Muscle layer of colon (tissue), 2 donors: ENCODE measurements at regions not wholly inside any gene's neighbourhood (a gene's known extent, or its start where the extent isn't known, plus 50 kb on each side); places are given as distances from the start of the nearest gene placed in this dataset.
"Not testable (repeated sequence)": the region's sequence is repeated elsewhere in the genome, so short reads cannot be mapped to it uniquely, and the experiment has no call there.

ENCODE experiments used
- H3K27ac ChIP-seq: one replicate; pipeline ENCODE4 v1.7.0; 2013; ENCODE audit warnings: low read depth, mild to moderate bottlenecking, low read length, moderate library complexity
- H3K27me3 ChIP-seq, 2 donors: one replicate each; pipeline ENCODE4 v1.7.0; 2013; ENCODE audit warnings: low read length in 2 of 2, mild to moderate bottlenecking in 2 of 2; ENCODE audit not compliant: insufficient read depth in 2 of 2, control insufficient read depth in 1 of 2
- H3K36me3 ChIP-seq: one replicate; pipeline ENCODE4 v1.7.0; 2013; ENCODE audit warnings: mild to moderate bottlenecking, low read length; ENCODE audit not compliant: insufficient read depth
- H3K4me1 ChIP-seq: one replicate; pipeline ENCODE4 v1.7.0; 2013; ENCODE audit warnings: mild to moderate bottlenecking, low read length; ENCODE audit not compliant: insufficient read depth
- H3K4me3 ChIP-seq, 2 donors: one replicate each; pipeline ENCODE4 v1.7.0; 2013; ENCODE audit warnings: low read length in 2 of 2, low read depth in 1 of 2, mild to moderate bottlenecking in 1 of 2, moderate library complexity in 1 of 2
- H3K9ac ChIP-seq: one replicate; pipeline ENCODE4 v1.7.0; 2013; ENCODE audit warnings: low read length
- H3K9me3 ChIP-seq: one replicate; pipeline ENCODE4 v1.7.0; 2013; ENCODE audit warnings: mild to moderate bottlenecking, low read length
- donor health status: abdominal sarcoma.
- donor health status: Adenocarcinoma of cecum.

DNA sequence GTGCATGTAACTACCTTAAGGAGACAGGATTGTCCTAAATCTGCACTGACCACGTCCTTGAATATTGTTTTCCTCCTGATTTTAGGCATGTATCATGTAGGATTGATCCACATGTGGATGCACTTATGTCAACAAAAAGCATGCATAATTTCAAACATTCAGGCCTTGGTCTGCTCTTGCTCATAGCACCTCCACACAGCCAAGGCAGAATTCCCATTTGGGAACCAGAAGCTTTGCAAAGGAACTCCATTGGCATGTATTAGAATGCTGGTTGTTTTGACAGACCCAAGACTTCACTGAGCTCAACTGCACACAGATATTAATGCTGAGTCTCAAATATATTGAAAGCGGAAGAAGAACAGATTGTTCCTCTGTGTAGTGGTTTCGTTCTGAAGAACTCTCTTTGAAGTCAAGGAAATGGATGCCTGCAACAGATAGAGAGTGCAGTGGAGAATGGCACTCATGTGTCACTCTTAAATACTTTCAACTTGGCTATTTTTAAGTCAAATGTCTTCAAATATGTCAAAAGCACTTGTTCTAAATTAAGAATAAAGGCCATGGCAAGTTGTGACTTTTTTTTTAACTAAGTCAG lies 387.6 kb downstream of the LTN1 start:
- Histone ChIP-seq H3K36me3 (no peaks in the 10 kb centered on the region), H3K27ac (no peak overlapping the region), H3K9me3 (no peaks in the 10 kb centered on the region), H3K27me3 (no peaks in the 10 kb centered on the region), H3K4me1 (no peaks in the 10 kb centered on the region), H3K9ac (no peak overlapping the region), H3K4me3 (no peak overlapping the region)

DNA sequence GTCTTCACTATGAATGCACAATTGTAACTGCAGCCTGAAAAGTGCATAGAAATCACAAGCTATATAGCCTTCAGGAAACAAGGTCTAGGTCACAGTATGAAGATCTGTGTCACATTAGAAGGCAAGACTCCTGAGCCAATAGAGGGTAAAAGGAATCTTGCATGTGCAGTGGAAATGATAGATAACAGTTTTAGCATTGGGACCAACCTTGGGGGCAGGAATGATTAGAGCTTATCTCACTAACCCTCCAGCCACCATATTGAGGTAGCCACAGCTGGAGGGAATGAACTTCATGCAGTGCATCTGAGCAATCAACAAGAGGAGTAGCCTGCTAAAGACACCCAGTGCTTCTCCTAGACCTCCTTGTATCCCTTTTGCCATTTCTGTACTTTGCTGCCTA lies 390.1 kb downstream of the LTN1 start:
- no peak overlapping the region for H3K9ac ChIP-seq
- H3K27me3 ChIP-seq: no peaks in the 10 kb centered on the region
- no peak overlapping the region for H3K4me3 ChIP-seq
- no peaks in the 10 kb centered on the region for H3K36me3 ChIP-seq
- no peak overlapping the region for H3K27ac ChIP-seq
- no peaks in the 10 kb centered on the region for H3K9me3 ChIP-seq
- H3K4me1 ChIP-seq: no peaks in the 10 kb centered on the region

DNA sequence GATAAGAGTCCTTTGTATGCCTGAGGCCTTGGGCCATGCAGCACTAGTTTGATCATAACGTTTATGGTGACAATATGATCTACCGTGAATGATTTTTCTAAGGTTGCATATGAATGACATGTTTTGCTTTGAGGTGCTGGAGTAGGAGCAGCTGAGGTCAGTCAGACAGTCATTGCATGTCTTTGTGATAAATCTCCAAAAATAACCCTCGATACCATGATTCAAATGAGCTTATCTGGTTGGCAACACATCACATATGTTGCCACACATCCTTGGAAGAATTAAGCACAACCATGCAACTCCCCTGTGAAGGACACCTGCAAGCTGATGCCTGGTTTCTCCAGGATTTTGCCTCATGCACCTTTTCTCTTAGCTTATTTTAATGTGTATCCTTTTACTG lies 394.5 kb downstream of the LTN1 start:
- Histone ChIP-seq H3K36me3 (no peaks in the 10 kb centered on the region), H3K4me1 (no peaks in the 10 kb centered on the region), H3K9me3 (no peaks in the 10 kb centered on the region), H3K4me3 (no peak overlapping the region), H3K9ac (no peak overlapping the region), H3K27me3 (no peaks in the 10 kb centered on the region), H3K27ac (no peak overlapping the region)

DNA sequence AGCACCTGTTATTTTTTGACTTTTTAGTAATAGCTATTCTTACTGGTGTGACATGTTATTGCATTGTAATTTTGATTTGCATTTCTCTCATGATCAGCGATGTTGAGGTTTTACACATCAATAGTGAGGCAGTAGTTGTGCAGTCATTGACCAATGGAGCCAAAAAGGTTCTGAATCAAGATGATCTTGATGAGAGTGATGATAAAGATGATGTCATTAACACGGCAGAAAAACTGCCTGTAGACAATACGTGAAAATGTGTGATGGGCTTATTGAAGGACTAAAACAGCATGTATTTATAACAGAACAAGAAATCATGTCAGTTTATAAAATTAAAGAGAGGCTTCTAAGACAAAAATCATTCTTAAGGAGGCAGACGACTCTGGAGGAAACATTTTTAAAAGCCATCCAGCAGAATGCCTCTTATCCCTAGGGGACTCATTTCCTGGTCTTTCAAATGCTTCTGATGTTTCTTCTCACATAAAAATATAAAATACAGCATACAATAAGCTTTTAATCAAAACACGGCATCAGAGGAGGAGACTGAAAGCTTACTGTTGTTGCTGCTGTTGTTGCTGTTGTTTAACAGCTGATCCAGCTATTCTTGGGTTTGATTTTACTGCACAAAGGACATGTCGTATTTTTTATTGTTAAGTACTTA lies 400.3 kb downstream of the LTN1 start:
- H3K36me3 ChIP-seq: no peaks in the 10 kb centered on the region
- H3K27ac ChIP-seq: no peak overlapping the region
- H3K4me3 ChIP-seq: no peak overlapping the region
- no peak overlapping the region for H3K9ac ChIP-seq
- H3K4me1 ChIP-seq: no peaks in the 10 kb centered on the region
- H3K9me3 ChIP-seq: no peaks in the 10 kb centered on the region
- no peaks in the 10 kb centered on the region for H3K27me3 ChIP-seq

DNA sequence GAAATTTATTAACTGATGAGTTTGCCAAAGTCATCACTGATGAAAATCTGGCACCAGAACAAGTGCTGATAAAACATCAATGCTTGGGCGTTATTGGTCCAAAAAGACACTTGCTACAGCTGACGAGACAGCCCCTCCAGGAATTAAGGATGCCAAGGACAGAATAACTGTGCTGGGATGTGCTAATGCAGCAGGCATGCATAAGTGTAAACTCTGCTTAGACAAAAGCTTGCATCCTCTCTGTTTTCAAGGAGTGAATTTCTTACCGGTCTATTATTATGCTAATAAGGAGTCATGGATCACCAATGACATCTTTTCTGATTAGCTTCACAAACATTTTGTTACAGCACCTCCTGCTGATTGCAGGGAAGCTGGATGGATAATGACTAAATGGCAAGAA lies 402.0 kb downstream of the LTN1 start:
- Histone ChIP-seq H3K36me3 (no peaks in the 10 kb centered on the region), H3K4me1 (no peaks in the 10 kb centered on the region), H3K27me3 (no peaks in the 10 kb centered on the region), H3K4me3 (no peak overlapping the region), H3K9ac (no peak overlapping the region), H3K27ac (no peak overlapping the region), H3K9me3 (no peaks in the 10 kb centered on the region)

DNA sequence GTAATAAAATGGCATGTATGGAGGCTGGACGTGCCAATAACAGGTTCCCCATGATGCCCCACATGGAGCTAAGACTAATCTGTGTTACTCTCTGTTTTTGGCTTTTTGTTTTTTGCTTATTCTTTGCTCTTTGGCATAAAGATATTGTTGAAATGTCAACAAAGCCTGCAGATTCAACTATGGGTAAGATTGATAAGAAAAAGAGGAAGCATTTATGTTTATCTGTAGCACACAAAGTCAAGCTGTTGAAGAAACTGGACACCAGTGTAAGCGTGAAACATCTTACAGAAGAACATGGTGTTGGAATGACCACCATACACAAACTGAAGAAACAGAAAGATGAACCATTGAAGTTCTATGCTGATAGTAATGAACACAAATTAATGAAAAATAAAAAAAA lies 402.7 kb downstream of the LTN1 start:
- Histone ChIP-seq H3K4me1 (no peaks in the 10 kb centered on the region), H3K9ac (no peak overlapping the region), H3K27ac (no peak overlapping the region), H3K36me3 (no peaks in the 10 kb centered on the region), H3K4me3 (no peak overlapping the region), H3K27me3 (no peaks in the 10 kb centered on the region), H3K9me3 (no peaks in the 10 kb centered on the region)

DNA sequence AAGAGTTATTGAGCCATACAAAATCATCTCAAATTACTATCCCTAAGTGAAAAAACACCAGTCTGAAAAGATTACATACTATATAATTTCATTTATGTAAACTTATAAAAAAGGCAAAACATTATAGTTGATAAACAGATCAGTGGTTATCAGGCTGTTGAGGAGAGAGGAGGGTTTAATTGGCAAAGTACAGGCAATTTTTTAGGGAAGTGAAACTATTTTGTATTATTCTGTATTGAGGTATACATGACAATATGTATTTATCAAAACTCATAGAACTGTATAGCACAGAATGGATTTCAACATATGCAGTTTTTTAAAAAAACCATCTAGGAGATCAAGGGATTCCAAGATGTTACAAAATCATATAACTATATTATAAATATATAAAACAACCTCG lies 403.7 kb downstream of the LTN1 start:
- H3K4me3 ChIP-seq: no peak overlapping the region
- H3K4me1 ChIP-seq: no peaks in the 10 kb centered on the region
- H3K36me3 ChIP-seq: no peaks in the 10 kb centered on the region

DNA sequence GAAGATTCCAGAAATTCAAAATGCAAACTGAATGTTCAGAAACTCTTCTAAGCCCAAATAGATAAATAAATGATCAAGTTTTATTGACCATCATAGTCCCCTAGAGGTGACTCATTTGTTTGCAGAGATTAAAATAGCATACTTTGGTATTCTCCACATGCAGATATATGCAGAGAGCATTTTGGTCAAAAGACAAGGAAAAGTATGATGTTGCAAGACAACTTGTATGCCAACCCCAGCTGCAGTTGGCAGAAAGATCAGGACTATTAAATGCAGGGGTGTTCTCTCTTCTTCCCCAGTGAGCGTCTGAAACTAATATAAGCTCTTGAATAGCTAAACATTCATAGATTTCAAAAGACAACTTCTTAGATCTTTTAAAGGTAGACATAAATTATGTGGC lies 404.9 kb downstream of the LTN1 start:
- no peaks in the 10 kb centered on the region for H3K4me1 ChIP-seq
- no peak overlapping the region for H3K4me3 ChIP-seq
- H3K27ac ChIP-seq: no peak overlapping the region
- no peaks in the 10 kb centered on the region for H3K9me3 ChIP-seq
- H3K36me3 ChIP-seq: no peaks in the 10 kb centered on the region
- no peak overlapping the region for H3K9ac ChIP-seq
- no peaks in the 10 kb centered on the region for H3K27me3 ChIP-seq

More for the DNA sequence above, 403.7 kb downstream of the LTN1 start:
- Histone ChIP-seq H3K27ac (no peak overlapping the region), H3K9ac (no peak overlapping the region), H3K9me3 (no peaks in the 10 kb centered on the region), H3K27me3 (no peaks in the 10 kb centered on the region)

DNA sequence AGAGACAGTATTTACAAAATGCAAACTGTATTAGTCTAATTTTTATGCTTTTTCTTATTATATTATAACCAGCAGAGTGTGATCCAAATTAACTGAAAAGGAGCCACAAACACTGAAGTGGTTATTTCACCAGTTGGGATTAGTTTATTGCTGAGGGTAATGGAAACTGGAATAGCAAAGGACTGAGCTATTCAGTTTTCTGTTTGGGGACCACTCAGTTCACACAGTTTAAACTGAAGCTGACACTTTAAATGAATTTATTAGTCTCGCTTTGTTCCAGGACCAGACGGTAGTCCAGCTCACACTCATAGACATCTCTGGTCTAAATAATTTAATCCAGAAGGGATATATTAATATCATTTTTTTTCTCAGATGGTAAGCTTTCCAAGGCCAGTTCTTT lies 410.7 kb downstream of the LTN1 start:
- no peaks in the 10 kb centered on the region for H3K4me1 ChIP-seq
- no peak overlapping the region for H3K27ac ChIP-seq
- H3K9ac ChIP-seq: no peak overlapping the region
- H3K9me3 ChIP-seq: no peaks in the 10 kb centered on the region
- no peaks in the 10 kb centered on the region for H3K36me3 ChIP-seq
- H3K27me3 ChIP-seq: no peaks in the 10 kb centered on the region
- no peak overlapping the region for H3K4me3 ChIP-seq

DNA sequence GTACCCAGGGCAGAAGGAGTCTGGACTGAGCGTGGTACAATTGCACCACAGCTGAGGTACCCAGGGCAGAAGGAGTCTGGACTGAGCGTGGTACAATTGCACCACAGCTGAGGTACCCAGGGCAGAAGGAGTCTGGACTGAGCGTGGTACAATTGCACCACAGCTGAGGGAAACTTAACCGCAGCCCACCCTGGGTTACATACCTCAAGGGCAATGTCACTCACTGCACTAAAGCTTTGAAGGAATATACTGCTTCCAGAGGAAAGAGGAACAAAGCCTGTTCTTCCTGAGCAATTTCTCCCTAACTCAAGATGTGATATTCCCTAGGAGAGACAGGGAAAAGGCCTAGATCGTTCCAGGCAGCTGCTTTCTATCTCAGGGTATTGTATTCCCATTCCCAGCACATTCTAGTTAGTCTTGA lies 411.4 kb downstream of the LTN1 start:
- not testable (repeated sequence) for H3K4me3 ChIP-seq, H3K9ac ChIP-seq, H3K4me1 ChIP-seq, H3K27ac ChIP-seq, H3K9me3 ChIP-seq, H3K36me3 ChIP-seq, H3K27me3 ChIP-seq

DNA sequence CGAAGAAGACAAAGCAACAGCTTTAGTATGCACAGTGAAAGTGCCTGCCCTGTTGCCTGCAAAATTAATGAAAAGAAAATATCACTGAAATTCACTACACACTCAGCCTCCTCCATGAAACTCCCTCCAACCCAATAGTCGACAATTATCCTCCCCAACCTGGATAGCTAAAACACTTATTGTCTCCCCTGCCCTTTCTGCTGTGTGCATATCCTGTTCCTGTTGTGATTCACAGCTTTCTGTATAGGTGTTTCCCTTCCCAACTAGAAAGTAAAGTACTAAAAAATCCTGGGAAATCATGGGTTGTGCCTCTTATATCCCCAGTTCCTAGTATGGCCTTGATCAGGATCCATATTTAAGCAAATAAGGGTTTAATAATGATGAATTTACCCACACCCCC lies 412.1 kb downstream of the LTN1 start:
- H3K9me3 ChIP-seq: no peaks in the 10 kb centered on the region
- H3K4me1 ChIP-seq: no peaks in the 10 kb centered on the region
- no peaks in the 10 kb centered on the region for H3K36me3 ChIP-seq
- H3K27ac ChIP-seq: no peak overlapping the region
- no peak overlapping the region for H3K9ac ChIP-seq
- H3K27me3 ChIP-seq: no peaks in the 10 kb centered on the region
- no peak overlapping the region for H3K4me3 ChIP-seq

DNA sequence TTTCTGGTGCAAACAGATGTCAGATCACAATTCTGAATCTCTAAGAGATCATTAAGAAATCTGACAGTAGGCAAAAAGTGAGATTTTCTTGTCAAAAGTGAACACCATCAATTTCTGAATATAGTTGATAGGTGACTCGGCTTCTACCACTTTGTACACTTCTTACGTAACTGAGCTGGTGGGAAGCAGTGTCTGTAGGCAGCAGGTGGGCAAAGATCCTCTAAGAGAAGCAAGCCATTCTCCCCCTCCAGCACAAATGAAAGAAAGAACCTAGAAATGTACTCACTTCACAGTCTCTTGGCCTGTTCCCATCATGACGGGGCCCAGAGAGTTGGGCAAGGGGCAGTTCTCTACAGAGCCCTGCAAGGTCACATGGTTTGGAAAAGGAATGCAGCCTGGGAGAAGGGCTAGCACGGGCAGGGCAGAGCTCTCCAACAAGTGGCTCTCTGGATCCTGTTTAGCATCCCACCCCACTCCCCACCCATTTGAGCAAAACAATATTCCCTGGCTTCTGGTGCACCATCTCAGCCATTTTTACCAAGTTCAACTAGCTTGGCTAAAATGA lies 412.6 kb downstream of the LTN1 start:
- H3K27me3 ChIP-seq: no peaks in the 10 kb centered on the region
- no peak overlapping the region for H3K4me3 ChIP-seq
- no peaks in the 10 kb centered on the region for H3K4me1 ChIP-seq
- H3K27ac ChIP-seq: no peak overlapping the region
- H3K9ac ChIP-seq: no peak overlapping the region
- no peaks in the 10 kb centered on the region for H3K36me3 ChIP-seq
- no peaks in the 10 kb centered on the region for H3K9me3 ChIP-seq
